Fibroblast of lung (primary cell): ENCODE measurements at regions not wholly inside any gene's neighbourhood (a gene's known extent, or its start where the extent isn't known, plus 50 kb on each side); places are given as distances from the start of the nearest gene placed in this dataset.

Source experiments
- CTCF ChIP-seq, 2 donors: IDR thresholded peaks in 1 of 2; conservative IDR thresholded peaks in 1 of 2; 1 replicate in 1 of 2; 2 replicates in 1 of 2; pipeline ENCODE4 v1.5.1; 2011 to 2012; ENCODE audit warnings: low read length in 2 of 2, control low read depth in 1 of 2, inconsistent platforms in 1 of 2, low read depth in 1 of 2, mild to moderate bottlenecking in 1 of 2
- EZH2 ChIP-seq: IDR thresholded peaks from 2 replicates; pipeline ENCODE4 v1.5.1; 2012; ENCODE audit warnings: low read length, control low read depth, mild to moderate bottlenecking; ENCODE audit errors: missing control alignments

GRCh38 chr6:8645212-8645611 lies 209.9 kb upstream of the SLC35B3 start:
- TF ChIP-seq CTCF (conservative IDR thresholded peaks at IDR 0.05 in 1 of 2, IDR thresholded peaks at IDR 0.05 in 1 of 2; ENCODE audit: low read depth in 1 of 2, low read length in 2 of 2) (no peak), EZH2 (no peak)
